Astrocyte of the spinal cord (primary cell): ENCODE measurements at regions not wholly inside any gene's neighbourhood (a gene's known extent, or its start where the extent isn't known, plus 50 kb on each side); places are given as distances from the start of the nearest gene placed in this dataset.
A peak's percentile ranks its signal among the peaks of the same experiment; 100 is the strongest.
"Not testable (repeated sequence)": the region's sequence is repeated elsewhere in the genome, so short reads cannot be mapped to it uniquely, and the experiment has no call there.

ENCODE experiments used
- DNase-seq: peaks from one replicate; pipeline ENCODE4 v3.0.0; 2011; ENCODE audit warnings: low read depth, low spot score
- H3K4me3 ChIP-seq: 2 replicates; pipeline ENCODE4 v1.5.1; 2011; ENCODE audit warnings: low read depth, mild to moderate bottlenecking, low read length, moderate library complexity
- in situ Hi-C: cut with HindIII; loops from 2 replicates; pipeline ENCODE4 v1.10.0; 2017; ENCODE audit warnings: low sequenced_read_pairs
- TF ChIP-seq, protein P1 (sequence below): IDR thresholded peaks from 2 replicates; pipeline ENCODE4 v1.5.1; 2012; ENCODE audit warnings: low read depth, mild to moderate bottlenecking, low read length, inconsistent platforms

DNA sequence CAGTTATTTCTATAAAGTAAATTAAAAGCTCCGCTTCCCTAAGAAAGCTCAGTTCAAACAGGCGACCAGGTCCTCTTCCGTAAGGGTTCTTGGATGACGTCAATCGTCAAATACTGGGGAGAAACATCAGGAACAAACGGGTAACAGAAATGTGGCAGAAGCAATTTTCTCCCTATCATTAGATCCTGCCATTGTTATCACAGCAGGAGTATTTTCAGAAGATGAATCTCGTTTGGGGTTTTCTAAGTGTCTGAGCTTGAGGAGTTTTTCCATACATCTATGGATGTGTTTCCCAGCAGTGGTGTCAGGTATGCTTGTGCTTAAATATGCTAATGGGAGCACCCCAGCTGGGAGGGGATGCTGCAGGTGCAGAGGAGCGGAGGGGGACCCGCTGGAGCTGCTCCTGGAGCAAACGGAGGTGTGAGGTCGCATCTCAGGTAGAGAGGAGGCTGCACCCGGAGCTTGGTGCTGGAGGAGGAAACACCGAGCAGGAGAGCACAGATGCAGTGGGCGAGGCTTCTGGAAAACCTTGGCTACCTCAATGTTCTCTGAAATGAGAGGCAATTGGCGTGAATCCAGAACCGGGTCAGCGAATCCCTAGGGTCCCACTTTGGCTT, 795.5 kb downstream of the AACS start:
- in situ Hi-C loops = no loop called here
- TF ChIP-seq, protein P1, sequence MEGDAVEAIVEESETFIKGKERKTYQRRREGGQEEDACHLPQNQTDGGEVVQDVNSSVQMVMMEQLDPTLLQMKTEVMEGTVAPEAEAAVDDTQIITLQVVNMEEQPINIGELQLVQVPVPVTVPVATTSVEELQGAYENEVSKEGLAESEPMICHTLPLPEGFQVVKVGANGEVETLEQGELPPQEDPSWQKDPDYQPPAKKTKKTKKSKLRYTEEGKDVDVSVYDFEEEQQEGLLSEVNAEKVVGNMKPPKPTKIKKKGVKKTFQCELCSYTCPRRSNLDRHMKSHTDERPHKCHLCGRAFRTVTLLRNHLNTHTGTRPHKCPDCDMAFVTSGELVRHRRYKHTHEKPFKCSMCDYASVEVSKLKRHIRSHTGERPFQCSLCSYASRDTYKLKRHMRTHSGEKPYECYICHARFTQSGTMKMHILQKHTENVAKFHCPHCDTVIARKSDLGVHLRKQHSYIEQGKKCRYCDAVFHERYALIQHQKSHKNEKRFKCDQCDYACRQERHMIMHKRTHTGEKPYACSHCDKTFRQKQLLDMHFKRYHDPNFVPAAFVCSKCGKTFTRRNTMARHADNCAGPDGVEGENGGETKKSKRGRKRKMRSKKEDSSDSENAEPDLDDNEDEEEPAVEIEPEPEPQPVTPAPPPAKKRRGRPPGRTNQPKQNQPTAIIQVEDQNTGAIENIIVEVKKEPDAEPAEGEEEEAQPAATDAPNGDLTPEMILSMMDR = no peak
- DNase-seq = no peak
- H3K4me3 ChIP-seq = no peak overlapping the region

DNA sequence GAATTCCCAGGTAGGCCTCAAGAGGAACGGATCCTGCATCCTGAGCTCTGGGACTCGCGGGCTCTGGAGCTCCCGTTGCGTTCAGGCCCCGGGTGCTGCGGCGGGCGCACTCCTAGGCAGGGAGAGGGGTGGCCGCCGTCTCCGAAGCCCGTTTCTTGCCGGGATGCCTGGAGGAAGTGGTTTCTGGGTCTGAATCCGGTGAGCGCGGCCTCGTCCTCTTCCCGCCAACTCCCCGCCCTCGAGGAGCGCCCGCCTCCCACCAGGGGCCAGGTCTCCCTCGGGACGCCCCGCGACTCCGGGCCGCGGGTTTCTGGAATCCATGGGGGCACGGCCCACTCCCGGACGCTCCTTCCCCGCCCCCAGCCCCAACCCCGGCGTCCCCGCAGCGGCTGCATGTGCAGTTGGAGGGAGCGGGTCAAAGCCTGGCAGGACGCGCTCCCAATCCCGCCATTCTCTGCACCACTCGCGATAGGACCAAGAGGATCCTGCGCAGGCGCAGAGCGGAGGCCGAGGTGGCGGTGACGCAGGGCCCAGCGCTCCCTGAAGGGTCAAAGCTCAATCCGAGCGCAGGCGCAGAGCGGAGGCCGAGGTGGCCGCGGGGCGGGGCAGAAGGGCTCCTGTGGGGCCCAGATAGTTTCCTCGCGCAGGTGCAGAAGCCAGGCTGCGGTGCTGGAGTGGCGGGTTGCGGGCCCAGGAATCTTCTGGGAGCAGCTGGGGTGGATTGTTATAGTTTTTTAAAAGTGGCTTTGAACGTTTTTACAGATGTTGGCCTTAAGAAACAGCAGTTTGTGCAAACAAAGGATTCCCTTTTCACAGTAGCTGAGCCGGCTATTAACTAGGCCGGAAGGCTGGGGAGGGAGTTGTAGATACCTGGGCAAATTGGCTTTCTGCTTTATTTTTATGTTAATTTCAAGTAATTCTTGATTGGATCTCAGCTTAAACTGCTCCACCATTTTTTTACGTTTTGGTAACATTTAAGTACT, 796.4 kb downstream of the AACS start:
- no peak overlapping the region for H3K4me3 ChIP-seq
- TF ChIP-seq, protein P1 = no peak
- in situ Hi-C loops = no loop called here
- no peak for DNase-seq

DNA sequence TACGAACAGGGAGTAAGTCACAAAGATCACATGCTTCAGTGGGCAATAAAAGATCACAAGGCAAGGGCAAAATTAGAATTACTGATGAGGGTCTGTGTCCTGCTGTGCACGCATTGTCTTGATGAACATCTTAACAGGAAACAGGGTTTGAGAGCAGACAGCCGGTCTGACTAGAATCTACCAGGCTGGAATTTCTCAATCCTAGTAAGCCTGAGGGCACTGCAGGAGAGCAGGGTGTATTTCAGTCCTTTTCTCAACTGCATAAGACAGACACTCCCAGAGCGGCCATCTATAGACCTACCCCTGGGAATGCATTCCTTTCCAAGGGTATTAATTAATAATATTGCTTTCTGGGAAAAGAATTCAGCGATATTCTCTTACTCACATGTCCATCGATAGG, 800.0 kb downstream of the AACS start:
- DNase-seq, in situ Hi-C loops, H3K4me3 ChIP-seq: not testable (repeated sequence)

DNA sequence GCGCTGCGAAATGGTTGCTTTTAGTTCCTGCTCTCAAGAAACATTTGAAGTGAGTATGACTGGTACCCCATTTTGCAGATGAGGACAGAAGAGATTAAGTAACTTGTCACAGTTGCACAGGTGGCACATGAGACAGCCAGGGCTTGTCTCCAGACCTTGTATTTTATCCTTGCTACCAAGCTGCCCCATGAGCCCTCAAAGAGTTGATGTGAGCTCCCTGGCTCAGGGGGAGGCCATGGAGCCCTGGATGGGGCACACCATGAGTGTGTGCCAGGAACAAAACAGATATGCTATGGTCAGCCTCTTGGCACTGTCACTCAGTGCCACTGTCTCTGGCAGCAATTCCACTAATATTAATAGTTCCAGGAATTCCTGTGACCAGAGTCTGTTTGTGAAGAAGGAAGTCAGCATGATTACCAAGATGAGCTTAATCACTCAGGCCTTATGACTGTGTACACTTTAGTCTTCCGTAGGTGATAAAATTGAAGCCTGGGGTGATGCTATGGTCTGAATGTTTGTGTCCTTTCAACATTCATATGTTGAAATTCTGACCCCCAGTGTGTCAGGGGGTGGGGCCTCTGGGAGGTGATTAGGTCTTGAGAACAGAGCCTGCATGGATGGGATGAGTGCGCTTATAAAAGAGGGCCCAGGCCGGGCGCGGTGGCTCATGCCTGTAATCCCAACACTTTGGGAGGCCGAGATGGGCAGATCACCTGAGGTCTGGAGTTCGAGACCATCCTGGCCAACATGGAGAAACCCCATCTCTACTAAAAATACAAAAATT, 806.8 kb downstream of the AACS start:
- no peak overlapping the region for H3K4me3 ChIP-seq
- in situ Hi-C loops = no loop called here
- no peak for DNase-seq
- TF ChIP-seq, protein P1 = no peak

DNA sequence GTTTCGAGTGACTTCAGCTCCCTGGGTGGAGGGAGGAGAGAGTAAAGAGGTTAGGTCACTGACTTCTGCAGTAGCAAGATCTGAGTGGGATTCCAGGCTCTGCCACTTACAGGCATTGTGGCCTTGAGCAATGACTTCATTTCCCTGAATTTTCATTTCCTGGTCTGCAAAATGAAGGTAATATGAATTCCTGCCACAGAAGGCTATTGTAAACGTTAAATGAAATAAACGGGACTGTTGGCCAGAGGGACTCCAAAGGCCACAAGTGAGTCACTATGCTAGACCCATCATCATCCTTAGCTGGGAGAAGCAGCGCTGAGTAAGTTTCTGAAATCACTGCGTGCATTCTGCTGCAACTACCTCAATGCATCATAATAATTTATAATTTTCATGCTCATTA, 807.8 kb downstream of the AACS start:
- no peak overlapping the region for H3K4me3 ChIP-seq
- DNase-seq = peak; percentile 30
- in situ Hi-C loops = no loop called here
- TF ChIP-seq, protein P1 = no peak

DNA sequence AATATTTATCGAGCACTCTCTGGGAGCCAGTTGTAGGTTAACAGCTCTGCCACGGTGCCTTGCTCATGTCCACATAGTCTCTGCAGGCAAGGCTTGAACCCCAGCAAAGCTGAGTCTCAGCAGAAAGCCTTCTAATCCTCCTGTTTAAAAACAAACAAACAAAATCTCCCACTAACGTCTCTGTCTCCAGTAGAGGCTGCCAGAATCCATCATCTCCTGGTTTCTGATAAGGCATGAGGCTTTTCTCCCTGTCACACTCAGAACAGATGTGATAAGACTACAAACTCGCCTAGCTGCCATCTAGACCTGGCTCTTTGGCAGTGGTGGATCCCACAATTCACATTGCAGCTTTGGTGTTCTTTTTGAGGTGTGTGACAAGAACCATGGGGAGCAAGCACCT, 813.2 kb downstream of the AACS start:
- DNase-seq = no peak
- in situ Hi-C loops = no loop called here
- TF ChIP-seq, protein P1 = no peak
- no peak overlapping the region for H3K4me3 ChIP-seq
